HL-60 (cell line): ENCODE measurements at regions not wholly inside any gene's neighbourhood (a gene's known extent, or its start where the extent isn't known, plus 50 kb on each side); places are given as distances from the start of the nearest gene placed in this dataset.

Experiments used
- DNase-seq, 2 experiments: peaks; one replicate each; pipeline ENCODE4 v3.0.0-alpha.2; 2010 to 2020; ENCODE audit warnings: low read depth in 1 of 2, low spot score in 1 of 2
- H3K27ac ChIP-seq: fragments of 250-450 bp; sonication (Bioruptor Pico); replicated peaks from 2 replicates; pipeline ENCODE4 v1.5.1; 2020; ENCODE audit warnings: mild to moderate bottlenecking, moderate library complexity
- H3K27me3 ChIP-seq: fragments of 250-450 bp; sonication (Bioruptor Pico); 2 replicates; pipeline ENCODE4 v1.5.1; 2021; ENCODE audit warnings: mild to moderate bottlenecking, moderate library complexity; ENCODE audit not compliant: insufficient read depth, poor library complexity, severe bottlenecking
- H3K4me3 ChIP-seq: replicated peaks from 2 replicates; pipeline ENCODE4 v1.5.1; 2011; ENCODE audit warnings: mild to moderate bottlenecking, control low read depth, low read length; ENCODE audit not compliant: insufficient read depth
- CTCF ChIP-seq: IDR thresholded peaks from one replicate; pipeline ENCODE4 v1.5.1; 2011; ENCODE audit warnings: low read length, control low read depth, inconsistent platforms; ENCODE audit not compliant: insufficient read depth
- GABPA ChIP-seq: IDR thresholded peaks from 2 replicates; pipeline ENCODE4 v1.6.1; 2012; ENCODE audit warnings: low read depth
- POLR2AphosphoS5 ChIP-seq: IDR thresholded peaks from 2 replicates; pipeline ENCODE4 v1.6.1; 2012; ENCODE audit warnings: low read depth
- REST ChIP-seq: IDR thresholded peaks from 2 replicates; pipeline ENCODE4 v1.6.1; 2012; ENCODE audit warnings: low read depth; ENCODE audit not compliant: insufficient replicate concordance
- SPI1 ChIP-seq: IDR thresholded peaks from 2 replicates; pipeline ENCODE4 v1.6.1; 2012; ENCODE audit warnings: low read depth, mild to moderate bottlenecking, borderline replicate concordance

- H3K4me3 ChIP-seq: no peak overlapping the region
- no peak for DNase-seq
- H3K27ac ChIP-seq: no peak overlapping the region
- H3K27me3 ChIP-seq: peaks cover 7% of the 10 kb centered on the region
- TF ChIP-seq CTCF (no peak), POLR2AphosphoS5 (no peak), REST (no peak), SPI1 (no peak), GABPA (no peak)
Measured at GRCh38 chr9:115597330-115597895, 479.5 kb upstream of the TNC start.

- H3K27ac ChIP-seq: no peak overlapping the region
- TF ChIP-seq POLR2AphosphoS5 (no peak), SPI1 (no peak), CTCF (no peak), GABPA (no peak), REST (no peak)
Measured at GRCh38 chr9:115598751-115599150, 480.8 kb upstream of the TNC start.

GRCh38 chr9:115599898-115600297, 481.9 kb upstream of the TNC start:
- Histone ChIP-seq H3K4me3 (no peak overlapping the region), H3K27ac (no peak overlapping the region), H3K27me3 (peaks cover 7% of the 10 kb centered on the region)
- no peak for DNase-seq
- no peak for TF ChIP-seq SPI1
- TF ChIP-seq CTCF: no peak
- TF ChIP-seq REST: no peak
- TF ChIP-seq POLR2AphosphoS5: no peak
- no peak for TF ChIP-seq GABPA

More at GRCh38 chr9:115598751-115599150, 480.8 kb upstream of the TNC start:
- Histone ChIP-seq H3K27me3 (peaks cover 7% of the 10 kb centered on the region), H3K4me3 (no peak overlapping the region)
- DNase-seq: no peak
